ENCODE measurements at regions not wholly inside any gene's neighbourhood (a gene's known extent, or its start where the extent isn't known, plus 50 kb on each side); places are given as distances from the start of the nearest gene placed in this dataset.
"Not testable (repeated sequence)": the region's sequence is repeated elsewhere in the genome, so short reads cannot be mapped to it uniquely, and the experiment has no call there.

- no peak overlapping the region for H3K4me3 ChIP-seq (ENCODE audit: control extremely low read depth in 1 of 5, extremely low read depth in 1 of 5, insufficient read depth in 1 of 5, low read depth in 2 of 5, low read length in 4 of 5)
- POLR2A ChIA-PET = no interaction called here
- intact Hi-C loops (cut with micrococcal nuclease) = loop anchor here (5.0 kb wide), 1 partner anchor 149 kb away; no protein-coding TSS in a partner anchor
- H2AFZ ChIP-seq (ENCODE audit: insufficient read depth, low read depth, low read length, poor library complexity, severe bottlenecking) = no peak overlapping the region
- DNase-seq (no peak), ATAC-seq (ENCODE audit: low read depth) (no peak)
- Mint-ChIP-seq H3K9me3 (ENCODE audit: insufficient read depth) (no peaks in the 10 kb centered on the region), H3K4me1 (peaks cover 2% of the 10 kb centered on the region), H3K27ac (no peak overlapping the region), H3K27me3 (peaks cover 22% of the 10 kb centered on the region), H3K4me3 (no peak overlapping the region)
- H3K79me2 ChIP-seq (ENCODE audit: control insufficient read depth, insufficient read depth, low read length) = no peaks in the 10 kb centered on the region
- no peak overlapping the region for H3K9ac ChIP-seq (ENCODE audit: low read length)
- no peak overlapping the region for H3K4me2 ChIP-seq (replicated peaks; ENCODE audit: low read depth, low read length, poor library complexity, severe bottlenecking)
- CTCF ChIA-PET = no interaction called here
- WGBS (ENCODE audit: insufficient coverage) = 73% methylated on average over 7 of the region's 7 CpGs
- no peaks in the 10 kb centered on the region for H3K4me1 ChIP-seq (ENCODE audit: control insufficient read depth in 2 of 2, insufficient read depth in 2 of 2, low read length in 2 of 2)
- H4K20me1 ChIP-seq (ENCODE audit: control insufficient read depth, insufficient read depth, low read length, poor library complexity, severe bottlenecking) = no peaks in the 10 kb centered on the region
- no peak overlapping the region for H3K27ac ChIP-seq (ENCODE audit: low read length in 2 of 2)
- H3K9me3 ChIP-seq (ENCODE audit: control extremely low read depth in 1 of 3, control insufficient read depth in 2 of 3, insufficient read depth in 1 of 3, low read length in 2 of 3) = peaks cover 0 to 15% (median 0%) of the 10 kb centered on the region in 3 donors
- no peaks in the 10 kb centered on the region for H3K36me3 ChIP-seq (replicated peaks in 1 of 2; ENCODE audit: control extremely low read depth in 1 of 2, control insufficient read depth in 1 of 2, extremely low read depth in 1 of 2, insufficient read depth in 2 of 2, low read length in 1 of 2)
- TF ChIP-seq EZH2 (IDR thresholded peaks at IDR 0.05; ENCODE audit: borderline replicate concordance, insufficient read depth, low read depth, low read length, poor library complexity, severe bottlenecking) (no peak), CTCF (IDR thresholded peaks at IDR 0.05) (no peak)
- H3K27me3 ChIP-seq (replicated peaks in 1 of 4; ENCODE audit: control extremely low read depth in 1 of 4, control insufficient read depth in 3 of 4, insufficient read depth in 4 of 4, low read length in 3 of 4) = peaks cover 0 to 3% (median 0%) of the 10 kb centered on the region in 4 experiments
Measured at GRCh38 chr7:149703044-149703650, 70.2 kb downstream of the ZNF467 start.

GRCh38 chr7:149701495-149702240, 71.7 kb downstream of the ZNF467 start:
- no peak for DNase-seq
- peaks cover 3% of the 10 kb centered on the region for H3K9me3 Mint-ChIP-seq (ENCODE audit: insufficient read depth)
- H3K27me3 Mint-ChIP-seq = peaks cover 15% of the 10 kb centered on the region
- H3K27ac Mint-ChIP-seq = no peak overlapping the region
- H4K20me1 ChIP-seq (ENCODE audit: control insufficient read depth, insufficient read depth, low read length, poor library complexity, severe bottlenecking) = no peaks in the 10 kb centered on the region
- TF ChIP-seq EZH2 (IDR thresholded peaks at IDR 0.05; ENCODE audit: borderline replicate concordance, insufficient read depth, low read depth, low read length, poor library complexity, severe bottlenecking) (no peak), CTCF (IDR thresholded peaks at IDR 0.05) (no peak)
- H3K9ac ChIP-seq (ENCODE audit: low read length) = no peak overlapping the region
- no peaks in the 10 kb centered on the region for H3K4me1 Mint-ChIP-seq
- no peak overlapping the region for H3K4me3 ChIP-seq (ENCODE audit: control extremely low read depth in 1 of 5, extremely low read depth in 1 of 5, insufficient read depth in 1 of 5, low read depth in 2 of 5, low read length in 4 of 5)
- no peak for ATAC-seq (ENCODE audit: low read depth)
- H3K4me2 ChIP-seq (replicated peaks; ENCODE audit: low read depth, low read length, poor library complexity, severe bottlenecking) = no peak overlapping the region
- intact Hi-C loops (cut with micrococcal nuclease) = loop anchor here (5.0 kb wide), 1 partner anchor 151 kb away; no protein-coding TSS in a partner anchor
- peaks cover 0 to 15% (median 3%) of the 10 kb centered on the region in 3 donors for H3K9me3 ChIP-seq (ENCODE audit: control extremely low read depth in 1 of 3, control insufficient read depth in 2 of 3, insufficient read depth in 1 of 3, low read length in 2 of 3)
- no peak overlapping the region for H2AFZ ChIP-seq (ENCODE audit: insufficient read depth, low read depth, low read length, poor library complexity, severe bottlenecking)
- H3K4me3 Mint-ChIP-seq = no peak overlapping the region
- no peaks in the 10 kb centered on the region for H3K4me1 ChIP-seq (ENCODE audit: control insufficient read depth in 2 of 2, insufficient read depth in 2 of 2, low read length in 2 of 2)
- ChIA-PET POLR2A (no interaction called here), CTCF (no interaction called here)
- WGBS (ENCODE audit: insufficient coverage) = 92% methylated on average over 14 of the region's 14 CpGs
- no peak overlapping the region for H3K27ac ChIP-seq (ENCODE audit: low read length in 2 of 2)
- no peaks in the 10 kb centered on the region for H3K79me2 ChIP-seq (ENCODE audit: control insufficient read depth, insufficient read depth, low read length)
- peaks cover 0 to 3% (median 0%) of the 10 kb centered on the region in 4 experiments for H3K27me3 ChIP-seq (replicated peaks in 1 of 4; ENCODE audit: control extremely low read depth in 1 of 4, control insufficient read depth in 3 of 4, insufficient read depth in 4 of 4, low read length in 3 of 4)
- no peaks in the 10 kb centered on the region for H3K36me3 ChIP-seq (replicated peaks in 1 of 2; ENCODE audit: control extremely low read depth in 1 of 2, control insufficient read depth in 1 of 2, extremely low read depth in 1 of 2, insufficient read depth in 2 of 2, low read length in 1 of 2)

DNA sequence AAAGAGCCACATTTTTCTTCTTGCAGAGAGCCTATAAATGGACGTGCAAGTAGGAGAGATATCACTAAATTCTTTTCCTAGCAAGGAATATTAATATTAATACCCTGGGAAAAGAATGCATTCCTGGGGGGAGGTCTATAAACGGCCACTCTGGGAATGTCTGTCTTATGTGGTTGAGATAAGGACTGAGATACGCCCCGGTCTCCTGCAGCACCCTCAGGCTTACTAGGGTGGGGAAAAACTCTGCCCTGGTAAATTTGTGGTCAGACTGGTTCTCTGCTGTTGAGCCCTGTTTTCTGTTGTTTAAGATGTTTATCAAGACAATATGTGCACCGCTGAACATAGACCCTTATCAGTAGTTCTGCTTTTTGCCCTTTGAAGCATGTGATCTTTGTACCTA, 75.6 kb downstream of the ZNF467 start:
- H2AFZ ChIP-seq (ENCODE audit: insufficient read depth, low read depth, low read length, poor library complexity, severe bottlenecking); H3K27ac ChIP-seq (ENCODE audit: low read length in 2 of 2); H3K27ac Mint-ChIP-seq; H3K36me3 ChIP-seq (replicated peaks in 1 of 2; ENCODE audit: control extremely low read depth in 1 of 2, control insufficient read depth in 1 of 2, extremely low read depth in 1 of 2, insufficient read depth in 2 of 2, low read length in 1 of 2); H3K4me2 ChIP-seq (replicated peaks; ENCODE audit: low read depth, low read length, poor library complexity, severe bottlenecking); H4K20me1 ChIP-seq (ENCODE audit: control insufficient read depth, insufficient read depth, low read length, poor library complexity, severe bottlenecking); intact Hi-C loops (cut with micrococcal nuclease); H3K4me1 Mint-ChIP-seq; H3K4me1 ChIP-seq (ENCODE audit: control insufficient read depth in 2 of 2, insufficient read depth in 2 of 2, low read length in 2 of 2); CTCF ChIA-PET; DNase-seq; H3K9ac ChIP-seq (ENCODE audit: low read length); H3K9me3 Mint-ChIP-seq (ENCODE audit: insufficient read depth); H3K4me3 Mint-ChIP-seq; H3K4me3 ChIP-seq (ENCODE audit: control extremely low read depth in 1 of 5, extremely low read depth in 1 of 5, insufficient read depth in 1 of 5, low read depth in 2 of 5, low read length in 4 of 5); ATAC-seq (ENCODE audit: low read depth); POLR2A ChIA-PET; H3K79me2 ChIP-seq (ENCODE audit: control insufficient read depth, insufficient read depth, low read length): not testable (repeated sequence)
- peaks cover 0 to 19% (median 3%) of the 10 kb centered on the region in 3 donors for H3K9me3 ChIP-seq (ENCODE audit: control extremely low read depth in 1 of 3, control insufficient read depth in 2 of 3, insufficient read depth in 1 of 3, low read length in 2 of 3)
- H3K27me3 Mint-ChIP-seq = peaks cover 23% of the 10 kb centered on the region
- peaks cover 0 to 13% (median 1%) of the 10 kb centered on the region in 4 experiments for H3K27me3 ChIP-seq (replicated peaks in 1 of 4; ENCODE audit: control extremely low read depth in 1 of 4, control insufficient read depth in 3 of 4, insufficient read depth in 4 of 4, low read length in 3 of 4)
- 70% methylated on average over 2 of the region's 5 CpGs for WGBS (ENCODE audit: insufficient coverage)
